ENCODE measurements at regions not wholly inside any gene's neighbourhood (a gene's known extent, or its start where the extent isn't known, plus 50 kb on each side); places are given as distances from the start of the nearest gene placed in this dataset.

DNA sequence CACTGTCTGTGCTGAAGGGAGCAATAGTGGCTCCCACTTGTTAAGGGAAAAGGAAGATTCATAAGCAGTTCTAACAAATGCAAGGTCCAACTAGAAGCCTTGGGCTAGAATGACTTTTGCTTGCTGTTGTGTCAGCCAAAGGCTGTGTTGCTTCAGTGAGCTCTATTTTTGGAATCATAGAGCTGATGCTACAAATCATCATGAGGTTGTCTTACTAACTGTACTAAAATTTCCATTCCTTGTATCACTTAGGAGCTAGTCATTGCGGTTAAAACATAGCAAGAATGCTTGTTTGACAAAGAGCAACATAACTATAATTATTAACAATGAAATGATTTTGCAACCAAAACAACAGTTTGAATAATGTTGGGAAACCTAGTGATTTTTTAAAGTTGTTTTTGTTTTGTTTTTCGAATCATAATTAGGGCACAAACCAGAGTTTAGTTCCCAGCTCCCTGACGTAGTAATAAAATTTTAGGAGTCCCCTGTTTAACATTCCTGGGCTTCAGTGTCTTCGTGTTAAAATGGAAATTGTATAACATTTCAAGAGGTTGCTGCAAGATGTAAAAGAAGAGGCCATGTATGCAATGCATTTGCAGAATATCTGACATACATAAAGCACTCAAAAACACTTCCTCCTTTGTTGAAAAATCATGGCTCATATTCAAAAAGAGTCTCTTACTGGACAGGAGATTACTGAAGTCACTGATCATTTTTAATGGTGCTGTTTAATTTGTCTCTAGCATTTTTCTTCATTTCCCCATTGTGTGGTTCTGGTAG lies 183.4 kb downstream of the MACC1 start:
- Histone ChIP-seq H3K9me2 (replicated peaks; ENCODE audit: insufficient read depth, low read length) (no peaks in the 10 kb centered on the region), H3K27me3 (ENCODE audit: low read length) (no peaks in the 10 kb centered on the region), H2AFZ (ENCODE audit: low read length) (no peak overlapping the region), H3K36me3 (ENCODE audit: insufficient read depth, low read length) (no peaks in the 10 kb centered on the region), H3K9ac (ENCODE audit: low read length) (no peak overlapping the region), H3K27ac (ENCODE audit: low read length) (no peak overlapping the region), H4K20me1 (ENCODE audit: insufficient read depth, low read depth, low read length) (no peaks in the 10 kb centered on the region), H3K79me2 (ENCODE audit: low read length) (no peaks in the 10 kb centered on the region), H3K4me2 (ENCODE audit: low read depth, low read length, poor library complexity, severe bottlenecking) (no peak overlapping the region), H3K4me1 (ENCODE audit: low read length) (no peaks in the 10 kb centered on the region), H3K4me3 (ENCODE audit: low read length) (no peak overlapping the region), H3K9me3 (ENCODE audit: low read length) (no peaks in the 10 kb centered on the region)
- peak; percentile 14 for DNase-seq

GRCh38 chr7:20032741-20033140 lies 184.4 kb downstream of the MACC1 start:
- DNase-seq: no peak
- H3K9me3 ChIP-seq (ENCODE audit: low read length): no peaks in the 10 kb centered on the region
- H3K9me2 ChIP-seq (replicated peaks; ENCODE audit: insufficient read depth, low read length): no peaks in the 10 kb centered on the region
- H3K27me3 ChIP-seq (ENCODE audit: low read length): no peaks in the 10 kb centered on the region
- no peaks in the 10 kb centered on the region for H3K4me1 ChIP-seq (ENCODE audit: low read length)
- no peak overlapping the region for H3K4me2 ChIP-seq (ENCODE audit: low read depth, low read length, poor library complexity, severe bottlenecking)
- no peak overlapping the region for H2AFZ ChIP-seq (ENCODE audit: low read length)
- no peak overlapping the region for H3K4me3 ChIP-seq (ENCODE audit: low read length)
- H3K9ac ChIP-seq (ENCODE audit: low read length): no peak overlapping the region
- no peaks in the 10 kb centered on the region for H3K36me3 ChIP-seq (ENCODE audit: insufficient read depth, low read length)
- no peaks in the 10 kb centered on the region for H4K20me1 ChIP-seq (ENCODE audit: insufficient read depth, low read depth, low read length)
- no peak overlapping the region for H3K27ac ChIP-seq (ENCODE audit: low read length)
- no peaks in the 10 kb centered on the region for H3K79me2 ChIP-seq (ENCODE audit: low read length)

- Histone ChIP-seq H2AFZ (ENCODE audit: low read length) (no peak overlapping the region), H3K4me1 (ENCODE audit: low read length) (no peaks in the 10 kb centered on the region), H3K9me2 (replicated peaks; ENCODE audit: insufficient read depth, low read length) (no peaks in the 10 kb centered on the region), H3K36me3 (ENCODE audit: insufficient read depth, low read length) (no peaks in the 10 kb centered on the region), H3K4me2 (ENCODE audit: low read depth, low read length, poor library complexity, severe bottlenecking) (no peak overlapping the region), H3K9me3 (ENCODE audit: low read length) (no peaks in the 10 kb centered on the region), H3K27ac (ENCODE audit: low read length) (no peak overlapping the region), H3K27me3 (ENCODE audit: low read length) (no peaks in the 10 kb centered on the region), H3K4me3 (ENCODE audit: low read length) (no peak overlapping the region), H3K9ac (ENCODE audit: low read length) (no peak overlapping the region), H4K20me1 (ENCODE audit: insufficient read depth, low read depth, low read length) (no peaks in the 10 kb centered on the region), H3K79me2 (ENCODE audit: low read length) (no peaks in the 10 kb centered on the region)
- DNase-seq: peak; percentile 28
Measured at GRCh38 chr7:20030915-20031362, 186.2 kb downstream of the MACC1 start.

DNA sequence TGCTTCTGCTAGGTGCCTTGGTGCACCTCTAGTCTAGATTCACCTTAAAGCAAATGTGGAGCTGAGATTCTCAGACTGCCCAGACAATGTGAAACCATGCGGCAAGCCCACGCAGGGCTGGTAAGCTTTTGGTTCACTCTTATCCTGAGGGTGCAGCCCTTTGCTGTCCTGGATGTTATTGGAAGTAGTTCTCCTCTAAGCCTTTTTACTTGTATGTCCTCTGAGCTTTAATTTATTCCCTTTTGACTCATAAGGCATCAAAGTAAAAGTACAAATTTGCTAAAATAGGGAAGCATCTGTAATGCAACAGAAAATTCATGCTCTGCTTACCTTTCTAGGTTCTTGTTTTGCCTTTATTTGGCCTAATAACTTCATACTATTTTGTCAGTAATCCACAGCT lies 186.8 kb downstream of the MACC1 start:
- H4K20me1 ChIP-seq (ENCODE audit: insufficient read depth, low read depth, low read length): no peaks in the 10 kb centered on the region
- no peaks in the 10 kb centered on the region for H3K27me3 ChIP-seq (ENCODE audit: low read length)
- H3K9me3 ChIP-seq (ENCODE audit: low read length): no peaks in the 10 kb centered on the region
- no peak overlapping the region for H3K4me2 ChIP-seq (ENCODE audit: low read depth, low read length, poor library complexity, severe bottlenecking)
- no peaks in the 10 kb centered on the region for H3K36me3 ChIP-seq (ENCODE audit: insufficient read depth, low read length)
- no peak overlapping the region for H3K4me3 ChIP-seq (ENCODE audit: low read length)
- no peak overlapping the region for H2AFZ ChIP-seq (ENCODE audit: low read length)
- no peaks in the 10 kb centered on the region for H3K9me2 ChIP-seq (replicated peaks; ENCODE audit: insufficient read depth, low read length)
- H3K4me1 ChIP-seq (ENCODE audit: low read length): no peaks in the 10 kb centered on the region
- no peak overlapping the region for H3K9ac ChIP-seq (ENCODE audit: low read length)
- no peaks in the 10 kb centered on the region for H3K79me2 ChIP-seq (ENCODE audit: low read length)
- no peak overlapping the region for H3K27ac ChIP-seq (ENCODE audit: low read length)
- peak; percentile 29 for DNase-seq

DNA sequence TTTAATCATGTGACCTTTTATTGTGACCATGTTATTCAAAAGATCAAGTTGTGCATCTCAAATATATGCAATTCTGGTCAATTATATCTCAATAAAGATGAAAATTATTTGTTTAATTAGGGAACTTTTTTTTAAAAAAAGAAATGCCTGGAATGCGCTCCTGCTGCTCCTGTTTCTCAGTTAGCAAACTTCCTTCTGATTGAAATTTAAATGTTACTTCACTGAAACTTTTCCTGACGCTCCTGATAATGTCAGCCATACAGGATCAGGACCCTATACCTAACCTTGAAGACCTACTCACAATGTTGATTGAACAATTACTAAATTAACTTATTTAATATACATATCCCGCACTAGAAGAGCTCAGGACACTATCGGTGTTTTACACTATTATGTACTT lies 190.4 kb downstream of the MACC1 start:
- Histone ChIP-seq H3K9me3 (ENCODE audit: low read length) (no peaks in the 10 kb centered on the region), H2AFZ (ENCODE audit: low read length) (no peak overlapping the region), H3K27ac (ENCODE audit: low read length) (no peak overlapping the region), H3K4me1 (ENCODE audit: low read length) (no peaks in the 10 kb centered on the region), H3K9me2 (replicated peaks; ENCODE audit: insufficient read depth, low read length) (no peaks in the 10 kb centered on the region), H3K79me2 (ENCODE audit: low read length) (no peaks in the 10 kb centered on the region), H3K4me3 (ENCODE audit: low read length) (no peak overlapping the region), H3K4me2 (ENCODE audit: low read depth, low read length, poor library complexity, severe bottlenecking) (no peak overlapping the region), H3K9ac (ENCODE audit: low read length) (no peak overlapping the region), H4K20me1 (ENCODE audit: insufficient read depth, low read depth, low read length) (no peaks in the 10 kb centered on the region), H3K27me3 (ENCODE audit: low read length) (no peaks in the 10 kb centered on the region), H3K36me3 (ENCODE audit: insufficient read depth, low read length) (no peaks in the 10 kb centered on the region)
- no peak for DNase-seq

GRCh38 chr7:20021831-20022230 lies 195.4 kb downstream of the MACC1 start:
- H3K4me3 ChIP-seq (ENCODE audit: low read length): no peak overlapping the region
- no peaks in the 10 kb centered on the region for H3K9me2 ChIP-seq (replicated peaks; ENCODE audit: insufficient read depth, low read length)
- H3K27me3 ChIP-seq (ENCODE audit: low read length): no peaks in the 10 kb centered on the region
- H2AFZ ChIP-seq (ENCODE audit: low read length): no peak overlapping the region
- H3K27ac ChIP-seq (ENCODE audit: low read length): no peak overlapping the region
- no peak overlapping the region for H3K4me2 ChIP-seq (ENCODE audit: low read depth, low read length, poor library complexity, severe bottlenecking)
- no peaks in the 10 kb centered on the region for H3K9me3 ChIP-seq (ENCODE audit: low read length)
- no peaks in the 10 kb centered on the region for H4K20me1 ChIP-seq (ENCODE audit: insufficient read depth, low read depth, low read length)
- no peak overlapping the region for H3K9ac ChIP-seq (ENCODE audit: low read length)
- peak; percentile 39 for DNase-seq
- no peaks in the 10 kb centered on the region for H3K4me1 ChIP-seq (ENCODE audit: low read length)
- H3K79me2 ChIP-seq (ENCODE audit: low read length): no peaks in the 10 kb centered on the region
- H3K36me3 ChIP-seq (ENCODE audit: insufficient read depth, low read length): no peaks in the 10 kb centered on the region

GRCh38 chr7:20021066-20021465 lies 196.1 kb downstream of the MACC1 start:
- H3K79me2 ChIP-seq (ENCODE audit: low read length): no peaks in the 10 kb centered on the region
- H3K4me3 ChIP-seq (ENCODE audit: low read length): no peak overlapping the region
- no peaks in the 10 kb centered on the region for H4K20me1 ChIP-seq (ENCODE audit: insufficient read depth, low read depth, low read length)
- H3K36me3 ChIP-seq (ENCODE audit: insufficient read depth, low read length): no peaks in the 10 kb centered on the region
- H3K27ac ChIP-seq (ENCODE audit: low read length): no peak overlapping the region
- H2AFZ ChIP-seq (ENCODE audit: low read length): no peak overlapping the region
- H3K4me2 ChIP-seq (ENCODE audit: low read depth, low read length, poor library complexity, severe bottlenecking): no peak overlapping the region
- H3K9ac ChIP-seq (ENCODE audit: low read length): no peak overlapping the region
- H3K9me3 ChIP-seq (ENCODE audit: low read length): no peaks in the 10 kb centered on the region
- DNase-seq: no peak
- H3K4me1 ChIP-seq (ENCODE audit: low read length): no peaks in the 10 kb centered on the region
- no peaks in the 10 kb centered on the region for H3K27me3 ChIP-seq (ENCODE audit: low read length)
- no peaks in the 10 kb centered on the region for H3K9me2 ChIP-seq (replicated peaks; ENCODE audit: insufficient read depth, low read length)

- no peaks in the 10 kb centered on the region for H3K9me3 ChIP-seq (ENCODE audit: low read length)
- DNase-seq: peak; percentile 37
- no peaks in the 10 kb centered on the region for H3K79me2 ChIP-seq (ENCODE audit: low read length)
- no peak overlapping the region for H2AFZ ChIP-seq (ENCODE audit: low read length)
- no peaks in the 10 kb centered on the region for H3K4me1 ChIP-seq (ENCODE audit: low read length)
- no peaks in the 10 kb centered on the region for H4K20me1 ChIP-seq (ENCODE audit: insufficient read depth, low read depth, low read length)
- H3K9ac ChIP-seq (ENCODE audit: low read length): no peak overlapping the region
- no peaks in the 10 kb centered on the region for H3K9me2 ChIP-seq (replicated peaks; ENCODE audit: insufficient read depth, low read length)
- H3K4me3 ChIP-seq (ENCODE audit: low read length): no peak overlapping the region
- no peaks in the 10 kb centered on the region for H3K27me3 ChIP-seq (ENCODE audit: low read length)
- no peak overlapping the region for H3K27ac ChIP-seq (ENCODE audit: low read length)
- no peaks in the 10 kb centered on the region for H3K36me3 ChIP-seq (ENCODE audit: insufficient read depth, low read length)
- no peak overlapping the region for H3K4me2 ChIP-seq (ENCODE audit: low read depth, low read length, poor library complexity, severe bottlenecking)
Measured at GRCh38 chr7:20019757-20020432, 197.3 kb downstream of the MACC1 start.
